CD4-positive, alpha-beta T cell treated with Interleukin-4 for 1 hour (primary cell): ENCODE measurements at regions not wholly inside any gene's neighbourhood (a gene's known extent, or its start where the extent isn't known, plus 50 kb on each side); places are given as distances from the start of the nearest gene placed in this dataset.

Experiments used
- DNase-seq, 2 donors: peaks; one replicate each; pipeline ENCODE4 v3.0.0-alpha.2; 2020 to 2022

DNA sequence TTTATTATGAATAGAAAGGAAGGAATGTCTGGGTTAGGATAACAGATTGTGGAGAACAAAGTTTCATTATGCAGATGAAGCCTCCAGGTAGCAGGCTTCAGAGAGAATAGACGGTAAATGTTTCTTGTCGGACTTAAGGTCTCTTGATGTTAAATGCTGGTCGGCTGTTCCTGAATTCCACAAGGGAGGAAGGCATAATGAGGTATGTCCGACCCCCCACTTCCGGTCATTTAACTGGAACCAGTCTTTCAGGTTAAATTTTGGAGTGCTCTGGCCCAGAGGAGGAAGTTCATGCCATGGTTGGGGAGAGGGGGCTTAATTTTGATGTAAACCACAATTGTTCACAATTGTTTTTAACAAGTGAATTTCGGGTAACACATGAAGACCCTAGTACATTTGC is 158.1 kb upstream of the VCX3A start:
- DNase-seq, result no peak

DNA sequence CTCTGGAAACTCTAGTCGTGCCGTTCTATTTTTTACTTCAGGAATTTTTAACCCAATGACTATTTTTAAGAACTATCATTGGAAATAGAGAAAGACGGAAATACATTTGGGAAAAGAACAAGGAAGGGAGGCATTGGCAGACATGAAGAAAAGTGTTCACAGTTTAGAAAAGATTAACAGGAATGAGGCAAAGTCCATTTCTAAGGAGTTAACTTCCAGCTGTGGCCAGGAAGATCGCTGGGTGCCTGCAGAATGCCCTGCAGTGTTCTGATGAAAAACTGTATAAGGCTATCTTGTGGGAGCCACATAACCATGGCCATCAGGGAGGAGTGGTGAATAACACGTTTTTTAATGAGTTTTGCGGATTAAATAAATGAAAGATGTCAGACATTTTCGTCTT is 150.6 kb upstream of the VCX3A start:
- DNase-seq, result no peak

DNA sequence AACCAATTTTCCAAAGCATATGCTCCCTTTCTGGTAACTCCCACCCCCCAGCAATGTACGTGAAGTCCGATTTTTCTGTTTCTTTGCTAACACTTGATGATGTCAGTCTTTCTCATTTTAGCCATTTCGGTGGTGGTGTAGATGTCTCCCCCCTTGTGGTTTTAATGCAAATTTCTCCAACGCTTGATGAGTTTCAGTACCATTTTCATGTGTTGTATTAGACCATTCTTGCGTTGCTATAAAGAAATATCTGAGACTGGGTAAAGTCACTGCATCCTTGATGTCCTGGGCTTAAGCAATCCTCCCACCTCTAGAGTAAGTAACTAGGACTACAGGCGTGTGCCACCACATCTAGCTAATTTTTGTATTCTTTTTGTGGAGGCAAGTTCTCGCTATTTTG is 148.4 kb upstream of the VCX3A start:
- DNase-seq, result no peak

DNA sequence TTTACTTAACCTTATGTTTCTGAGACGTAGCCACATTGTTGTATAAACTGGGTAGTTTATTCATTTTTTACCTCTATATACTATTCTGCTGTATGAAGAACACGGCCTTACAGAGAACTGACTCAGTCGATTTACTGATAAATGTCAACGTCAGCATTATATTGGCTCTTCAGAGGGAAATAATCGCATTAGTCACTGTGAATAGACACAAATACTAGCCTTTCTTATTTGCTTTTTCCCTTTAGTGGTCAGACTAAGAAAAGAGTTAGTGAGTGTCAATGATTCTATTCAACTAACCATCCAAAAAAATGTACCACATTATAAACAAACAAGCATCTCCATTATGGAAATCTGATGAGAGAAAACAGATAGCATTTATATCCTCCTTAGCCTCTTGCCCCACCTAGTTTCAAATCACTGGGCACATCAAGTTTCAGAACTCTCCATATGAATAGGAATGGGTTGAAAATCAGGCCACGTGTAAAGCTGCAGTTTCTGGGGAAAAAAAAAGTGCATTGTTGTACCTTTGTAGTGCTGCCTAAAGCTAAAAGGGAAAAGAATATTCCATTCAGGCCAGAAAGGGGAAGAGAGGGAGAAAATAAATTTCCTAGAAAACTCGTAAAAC is 146.7 kb upstream of the VCX3A start:
- no peak for DNase-seq

DNA sequence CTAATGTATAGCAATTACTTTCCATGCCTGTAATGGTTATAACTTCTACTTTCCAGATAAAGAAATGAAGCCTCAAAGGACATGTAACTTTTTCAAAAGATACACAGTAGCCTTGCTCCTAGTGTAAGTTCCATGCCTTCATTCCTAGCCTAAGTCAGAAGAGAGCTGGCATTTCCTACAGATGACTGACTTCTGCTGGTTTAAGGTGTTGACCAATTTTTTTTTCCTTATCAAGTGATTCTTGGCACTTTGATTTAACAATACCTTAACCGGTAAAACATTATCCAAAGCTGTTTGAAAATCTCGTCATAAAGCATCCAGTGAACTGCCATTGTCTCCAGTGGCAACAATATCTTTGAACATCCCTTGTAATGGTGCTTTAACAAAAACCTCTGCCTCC is 145.1 kb upstream of the VCX3A start:
- no peak for DNase-seq

DNA sequence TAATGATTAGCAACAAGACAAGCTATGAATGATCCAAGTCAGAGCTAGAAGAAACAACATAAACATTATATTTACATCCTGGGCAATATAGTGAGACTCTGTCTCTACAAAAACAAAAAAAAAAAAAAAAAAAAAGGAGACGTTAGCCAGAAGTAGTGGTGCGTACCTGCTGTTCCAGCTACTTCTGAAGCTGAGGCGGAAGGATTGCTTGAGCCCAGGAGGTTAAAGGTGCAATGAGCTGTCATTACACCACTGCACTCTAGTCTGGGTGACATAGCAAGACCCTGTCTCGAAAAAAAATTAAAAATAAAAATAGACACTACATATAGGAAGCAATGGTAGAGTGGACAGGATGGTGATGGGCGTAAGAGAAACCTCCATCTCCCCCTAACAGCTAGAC is 144.6 kb upstream of the VCX3A start:
- no peak for DNase-seq

DNA sequence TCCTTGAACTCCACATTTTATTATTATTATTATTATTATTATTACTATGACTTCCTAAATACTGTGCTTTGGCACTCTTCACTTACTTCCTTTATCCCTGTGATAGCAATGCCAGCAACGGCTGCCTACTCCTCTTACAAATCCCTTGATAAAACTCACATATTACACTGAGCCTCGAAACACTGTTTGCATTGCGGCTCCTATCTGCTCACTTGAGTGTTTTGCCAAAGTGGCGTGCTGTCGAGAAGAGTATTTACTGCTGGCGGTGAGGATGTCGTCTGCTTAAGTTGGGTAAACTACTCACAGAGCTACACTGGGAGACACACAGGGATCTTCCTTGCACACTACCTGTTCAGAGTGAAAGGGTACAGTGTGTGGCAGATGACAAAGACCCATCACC is 143.4 kb upstream of the VCX3A start:
- no peak for DNase-seq

DNA sequence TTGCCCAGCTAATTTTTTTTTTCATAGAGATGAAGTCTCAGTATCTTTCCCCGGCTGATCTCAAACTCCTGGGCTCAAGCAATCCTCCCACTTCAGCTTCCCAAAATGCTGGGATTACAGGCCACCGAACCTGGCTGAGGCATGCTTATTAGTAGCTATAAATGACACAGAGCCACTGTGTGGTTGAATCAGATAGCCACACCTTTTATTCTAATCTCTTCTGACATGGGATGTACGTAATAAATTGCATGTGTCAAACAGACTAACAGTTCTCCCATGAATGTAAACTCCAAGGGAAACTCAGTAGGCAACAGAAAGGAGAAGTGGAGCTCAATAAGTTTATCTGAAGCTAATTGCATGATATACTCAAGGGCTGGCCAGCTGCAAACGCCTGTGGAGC is 139.8 kb upstream of the VCX3A start:
- no peak for DNase-seq

DNA sequence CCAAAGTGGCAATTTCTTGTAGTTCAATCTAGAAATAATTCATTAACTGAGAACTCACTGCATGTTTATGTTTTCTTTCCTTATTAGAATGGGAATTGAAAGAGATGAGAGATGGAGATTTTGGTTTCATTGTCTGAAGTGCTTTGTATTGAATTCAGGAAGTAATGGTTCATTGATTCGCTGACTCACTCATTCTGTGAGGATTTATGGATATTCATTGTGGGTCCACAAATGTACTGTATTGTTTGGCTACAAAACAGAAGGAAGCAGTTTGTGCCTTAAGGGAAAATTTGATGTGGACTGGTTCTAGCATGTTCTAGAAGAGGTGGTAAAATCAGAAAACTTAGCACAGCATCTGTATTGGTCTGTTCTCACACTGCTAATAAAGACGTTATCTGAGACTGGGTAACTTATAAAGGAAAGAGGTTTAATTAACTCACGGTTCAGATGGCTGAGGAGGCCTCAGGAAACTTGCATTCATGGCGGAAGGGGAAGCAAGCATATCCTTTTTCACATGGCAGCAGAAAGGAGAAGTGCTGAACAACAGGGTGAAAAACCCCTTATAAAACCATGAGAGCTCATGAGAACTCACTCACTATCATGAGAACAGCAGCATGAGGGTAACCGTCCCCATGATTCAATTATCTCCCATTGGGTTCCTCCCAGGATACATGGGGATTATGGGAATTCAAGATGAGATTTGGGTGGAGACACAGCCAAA is 132.3 kb upstream of the VCX3A start:
- DNase-seq, result no peak

DNA sequence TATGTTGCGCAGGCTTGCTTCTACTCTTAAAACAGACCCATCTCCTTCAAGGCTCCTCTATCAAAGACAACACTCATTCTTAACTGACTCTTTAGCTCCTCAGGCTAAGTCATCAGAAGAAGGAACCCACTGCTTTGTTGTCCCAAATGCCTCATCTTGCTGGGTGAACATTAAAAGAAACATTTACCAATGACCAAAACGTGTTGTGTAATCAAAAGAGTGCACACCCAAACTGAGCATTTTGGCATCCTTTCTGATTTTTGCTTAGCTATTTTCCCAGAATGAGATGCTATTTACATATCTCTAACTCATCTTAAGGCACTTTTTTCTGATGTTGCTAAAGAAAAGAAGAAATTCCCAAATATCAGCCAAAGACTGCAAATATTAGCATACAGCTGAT is 131.7 kb upstream of the VCX3A start:
- no peak for DNase-seq

DNA sequence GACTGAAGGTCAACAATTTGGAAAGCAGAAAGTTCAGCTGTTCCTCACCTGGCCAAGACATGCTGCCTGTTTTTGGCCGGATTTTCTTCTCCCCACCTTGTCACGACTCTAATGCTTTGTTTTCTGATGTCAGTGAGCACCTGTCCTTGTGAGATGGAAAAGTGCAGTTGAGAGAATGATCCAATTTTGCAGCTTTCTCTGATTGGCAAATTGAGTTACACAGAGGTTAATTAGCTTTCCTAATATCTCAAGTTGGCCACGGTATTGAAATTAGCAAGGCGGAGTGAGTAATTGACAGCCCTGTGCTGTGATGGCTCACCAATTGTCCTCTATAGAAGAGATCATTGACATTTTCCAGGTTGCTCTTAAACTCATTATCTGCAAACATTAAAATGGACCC is 126.8 kb upstream of the VCX3A start:
- no peak for DNase-seq

DNA sequence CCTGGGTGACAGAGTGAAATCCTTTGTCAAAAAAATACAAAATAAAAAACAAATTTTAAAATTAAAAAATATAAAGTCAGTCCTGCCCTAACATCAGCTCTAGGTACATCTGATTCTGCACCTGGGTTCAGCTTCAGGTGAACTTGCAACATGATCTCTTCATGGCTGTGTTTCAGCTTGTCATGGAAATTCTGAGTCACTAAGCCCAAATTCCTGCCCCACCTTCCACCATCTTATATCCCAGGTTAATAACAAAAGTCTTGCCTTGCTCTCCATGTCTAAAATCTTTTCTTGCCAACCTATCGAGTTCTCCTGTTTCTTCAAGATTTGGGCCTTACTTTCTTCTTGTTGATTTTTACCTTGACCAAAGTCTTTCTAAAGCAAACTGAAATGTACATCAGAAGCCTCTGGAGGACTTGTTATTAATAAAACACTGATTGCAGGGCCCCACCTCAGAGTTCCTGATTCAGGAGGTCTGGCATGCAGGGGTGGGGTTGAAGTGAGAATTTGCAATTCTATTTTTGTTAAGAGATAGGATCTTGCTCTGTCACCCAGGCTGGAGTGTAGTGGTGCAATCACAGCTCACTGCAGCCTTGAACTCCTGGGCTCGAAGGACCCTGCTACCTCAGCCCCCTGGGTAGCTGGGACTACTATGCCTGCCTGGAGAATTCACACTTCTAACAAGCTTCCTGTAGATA is 125.8 kb upstream of the VCX3A start:
- no peak for DNase-seq

DNA sequence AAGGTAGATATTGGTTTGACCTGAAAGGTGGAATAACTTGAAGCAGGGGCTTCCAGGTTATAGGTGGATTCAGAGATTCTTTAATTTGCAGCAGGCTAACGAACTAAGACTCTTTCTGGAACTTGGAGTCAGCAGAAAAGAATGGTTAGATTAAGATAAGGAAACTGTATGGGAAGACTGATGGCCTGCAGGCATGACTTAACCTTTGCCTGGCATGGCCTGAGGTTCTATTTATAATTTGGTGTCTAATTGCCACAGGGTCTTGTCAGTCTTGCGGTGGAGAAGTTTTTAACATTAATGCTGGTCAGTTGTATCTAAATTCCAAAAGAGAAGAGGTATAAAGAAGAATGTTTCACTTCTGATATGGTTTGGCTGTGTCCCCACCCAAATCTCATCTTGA is 110.3 kb upstream of the VCX3A start:
- no peak for DNase-seq

DNA sequence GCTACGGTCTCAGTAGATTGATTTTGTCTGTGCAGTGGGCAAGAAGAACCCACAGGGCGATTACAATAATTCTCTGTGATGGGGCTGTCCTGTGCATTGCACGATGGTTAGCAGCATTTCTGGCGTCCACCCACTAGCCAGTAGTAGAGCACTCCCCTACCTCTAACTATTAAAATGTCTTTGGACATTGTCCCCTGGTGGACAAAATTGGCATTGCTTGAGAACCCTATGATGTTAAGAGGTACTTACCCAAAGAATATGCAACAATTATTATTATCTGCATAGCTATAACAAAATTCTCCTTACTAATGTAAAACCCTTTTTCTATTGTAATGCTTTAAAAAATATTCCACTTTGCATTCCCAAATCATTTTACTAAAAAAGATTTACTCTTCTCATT is 109.5 kb upstream of the VCX3A start:
- DNase-seq, result no peak

DNA sequence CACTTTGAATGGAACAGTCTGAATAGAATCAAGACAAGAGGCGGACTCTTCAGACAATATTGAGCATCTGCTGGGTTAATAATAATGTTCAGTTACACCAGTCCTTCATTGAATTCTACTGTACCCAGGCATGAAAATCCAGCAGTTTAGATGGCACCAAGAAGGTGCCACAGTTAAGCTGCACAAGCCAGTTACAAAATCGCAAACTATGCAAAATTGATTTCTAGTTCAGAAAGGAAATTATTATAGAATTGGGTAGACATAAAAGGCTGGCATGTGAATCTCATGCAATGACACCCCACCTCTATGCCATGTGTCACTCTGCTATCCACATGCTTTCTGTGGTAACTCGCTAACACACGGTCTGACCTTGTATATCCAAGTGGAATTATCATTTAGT is 105.8 kb upstream of the VCX3A start:
- no peak for DNase-seq

DNA sequence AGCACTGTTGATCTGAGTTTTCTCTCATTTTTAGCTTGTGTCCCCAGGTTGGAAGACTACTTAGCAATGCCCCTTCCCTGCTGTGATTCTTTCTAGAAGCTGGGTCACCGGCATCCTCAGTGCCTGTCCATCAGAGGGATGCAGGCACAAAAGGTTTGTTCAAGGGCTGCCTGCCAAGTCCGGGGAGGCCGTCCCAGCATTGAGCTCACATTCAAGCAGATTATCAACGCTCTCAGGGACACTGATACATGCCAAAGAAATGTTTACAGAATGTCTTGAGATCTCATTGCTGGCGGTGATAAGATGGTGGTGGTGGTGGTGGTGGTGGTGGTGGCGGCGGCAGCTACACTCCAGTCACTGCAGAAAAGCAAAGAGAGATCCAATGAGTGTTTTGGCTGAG is 79.6 kb upstream of the VCX3A start:
- DNase-seq, result no peak

DNA sequence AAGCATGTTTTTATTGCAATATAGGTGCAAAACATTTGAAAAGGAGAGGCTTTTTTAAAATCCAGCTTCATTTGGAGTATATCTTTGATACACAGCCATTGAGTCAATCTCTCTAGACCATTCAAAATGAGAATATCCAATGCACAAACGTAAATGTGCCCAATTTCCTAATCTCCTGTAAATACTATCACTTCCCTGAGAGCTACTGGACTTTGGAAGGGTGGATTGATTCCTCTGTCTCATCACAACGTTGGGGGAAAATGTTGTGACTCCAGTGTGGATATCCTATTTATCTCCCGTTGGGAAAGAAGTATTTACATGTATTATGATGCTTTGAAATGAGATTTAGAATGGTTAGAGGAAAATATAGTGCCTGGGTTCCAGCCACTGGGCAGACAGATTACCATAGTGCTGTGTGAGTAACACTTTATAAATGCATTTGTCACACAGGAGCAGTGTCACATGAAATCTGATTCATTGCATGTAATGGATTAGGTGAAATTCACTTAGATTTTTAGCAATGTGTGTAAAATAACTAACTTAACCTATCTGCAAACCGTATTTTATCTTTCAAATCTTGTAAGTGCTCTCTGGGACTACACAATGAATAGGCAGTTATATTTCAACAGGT is 64.4 kb upstream of the VCX3A start:
- DNase-seq, result no peak
